Liver (tissue), 3 donors: ENCODE measurements at regions not wholly inside any gene's neighbourhood (a gene's known extent, or its start where the extent isn't known, plus 50 kb on each side); places are given as distances from the start of the nearest gene placed in this dataset.

Experiments used
- FOXA1 ChIP-seq: IDR thresholded peaks from 2 replicates; pipeline ENCODE4 v1.6.1; 2016; ENCODE audit warnings: antibody characterized with exemption
- RAD21 ChIP-seq, 2 donors: IDR thresholded peaks; 2 replicates each; pipeline ENCODE4 v1.6.1; 2016; ENCODE audit warnings: antibody characterized with exemption in 2 of 2, mild to moderate bottlenecking in 2 of 2
- SP1 ChIP-seq: IDR thresholded peaks from 2 replicates; pipeline ENCODE4 v1.6.1; 2018; ENCODE audit warnings: antibody characterized with exemption, mild to moderate bottlenecking
- TAF1 ChIP-seq: conservative IDR thresholded peaks from 2 replicates; pipeline ENCODE4 v1.6.1; 2016; ENCODE audit warnings: antibody characterized with exemption, mild to moderate bottlenecking
- TF ChIP-seq, protein P1 (sequence below): fragments of 150-350 bp; IDR thresholded peaks from 2 replicates; pipeline ENCODE4 v1.5.1; 2017; ENCODE audit warnings: improper control_type of control experiment, low read depth, low read length; ENCODE audit not compliant: missing input control
- TF ChIP-seq, protein P2 (sequence below): IDR thresholded peaks from 2 replicates; pipeline ENCODE4 v1.6.1; 2016; ENCODE audit warnings: antibody characterized with exemption
- TF ChIP-seq, protein P3 (sequence below): IDR thresholded peaks from 2 replicates; pipeline ENCODE4 v1.6.1; 2016; ENCODE audit warnings: antibody characterized with exemption
- donor health status: healthy.
- donor health status: healthy.

DNA sequence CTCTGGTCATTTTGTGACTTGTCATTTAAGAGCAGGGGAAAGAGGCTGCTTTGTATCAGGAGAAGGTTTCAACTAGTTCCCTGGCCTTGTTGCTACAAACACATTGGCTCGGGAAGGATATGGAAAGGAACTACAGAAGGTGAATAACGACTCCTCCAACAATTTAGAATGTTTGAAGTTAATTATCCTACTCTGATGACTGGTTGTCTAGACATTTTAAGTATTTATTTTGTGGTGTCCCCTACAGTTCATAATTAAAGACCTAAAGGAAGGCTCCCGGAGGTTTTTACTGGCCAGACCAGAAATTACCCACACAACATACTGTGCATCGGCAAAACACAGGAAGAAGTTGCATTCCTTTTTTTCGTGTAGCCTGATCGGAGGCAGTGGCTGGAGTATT is 515.8 kb upstream of the SALL1 start:
- TF ChIP-seq, protein P1, sequence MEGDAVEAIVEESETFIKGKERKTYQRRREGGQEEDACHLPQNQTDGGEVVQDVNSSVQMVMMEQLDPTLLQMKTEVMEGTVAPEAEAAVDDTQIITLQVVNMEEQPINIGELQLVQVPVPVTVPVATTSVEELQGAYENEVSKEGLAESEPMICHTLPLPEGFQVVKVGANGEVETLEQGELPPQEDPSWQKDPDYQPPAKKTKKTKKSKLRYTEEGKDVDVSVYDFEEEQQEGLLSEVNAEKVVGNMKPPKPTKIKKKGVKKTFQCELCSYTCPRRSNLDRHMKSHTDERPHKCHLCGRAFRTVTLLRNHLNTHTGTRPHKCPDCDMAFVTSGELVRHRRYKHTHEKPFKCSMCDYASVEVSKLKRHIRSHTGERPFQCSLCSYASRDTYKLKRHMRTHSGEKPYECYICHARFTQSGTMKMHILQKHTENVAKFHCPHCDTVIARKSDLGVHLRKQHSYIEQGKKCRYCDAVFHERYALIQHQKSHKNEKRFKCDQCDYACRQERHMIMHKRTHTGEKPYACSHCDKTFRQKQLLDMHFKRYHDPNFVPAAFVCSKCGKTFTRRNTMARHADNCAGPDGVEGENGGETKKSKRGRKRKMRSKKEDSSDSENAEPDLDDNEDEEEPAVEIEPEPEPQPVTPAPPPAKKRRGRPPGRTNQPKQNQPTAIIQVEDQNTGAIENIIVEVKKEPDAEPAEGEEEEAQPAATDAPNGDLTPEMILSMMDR: no peak
- TF ChIP-seq RAD21 (IDR thresholded peaks at IDR 0.05): no peak
- TF ChIP-seq FOXA1: no peak
- TF ChIP-seq, protein P2, sequence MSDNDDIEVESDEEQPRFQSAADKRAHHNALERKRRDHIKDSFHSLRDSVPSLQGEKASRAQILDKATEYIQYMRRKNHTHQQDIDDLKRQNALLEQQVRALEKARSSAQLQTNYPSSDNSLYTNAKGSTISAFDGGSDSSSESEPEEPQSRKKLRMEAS: no peak
- no peak for TF ChIP-seq TAF1
- TF ChIP-seq, protein P3, sequence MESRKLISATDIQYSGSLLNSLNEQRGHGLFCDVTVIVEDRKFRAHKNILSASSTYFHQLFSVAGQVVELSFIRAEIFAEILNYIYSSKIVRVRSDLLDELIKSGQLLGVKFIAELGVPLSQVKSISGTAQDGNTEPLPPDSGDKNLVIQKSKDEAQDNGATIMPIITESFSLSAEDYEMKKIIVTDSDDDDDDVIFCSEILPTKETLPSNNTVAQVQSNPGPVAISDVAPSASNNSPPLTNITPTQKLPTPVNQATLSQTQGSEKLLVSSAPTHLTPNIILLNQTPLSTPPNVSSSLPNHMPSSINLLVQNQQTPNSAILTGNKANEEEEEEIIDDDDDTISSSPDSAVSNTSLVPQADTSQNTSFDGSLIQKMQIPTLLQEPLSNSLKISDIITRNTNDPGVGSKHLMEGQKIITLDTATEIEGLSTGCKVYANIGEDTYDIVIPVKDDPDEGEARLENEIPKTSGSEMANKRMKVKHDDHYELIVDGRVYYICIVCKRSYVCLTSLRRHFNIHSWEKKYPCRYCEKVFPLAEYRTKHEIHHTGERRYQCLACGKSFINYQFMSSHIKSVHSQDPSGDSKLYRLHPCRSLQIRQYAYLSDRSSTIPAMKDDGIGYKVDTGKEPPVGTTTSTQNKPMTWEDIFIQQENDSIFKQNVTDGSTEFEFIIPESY: no peak
- no peak for TF ChIP-seq SP1
